Gastrocnemius medialis (tissue), 4 donors: ENCODE measurements at regions not wholly inside any gene's neighbourhood (a gene's known extent, or its start where the extent isn't known, plus 50 kb on each side); places are given as distances from the start of the nearest gene placed in this dataset.

Experiments
- POLR2A ChIP-seq, 2 donors: fragments of 450-650 bp; IDR thresholded peaks; one replicate each; pipeline ENCODE4 v1.6.1; 2017; ENCODE audit warnings: antibody characterized with exemption in 2 of 2, mild to moderate bottlenecking in 2 of 2, moderate library complexity in 2 of 2
- TF ChIP-seq, protein P1 (sequence below), 5 experiments: fragments of 450-650 bp in 3 of 5; fragments of 200-600 bp in 2 of 5; sonication (generic) in 2 of 5; IDR thresholded peaks in 4 of 5; conservative IDR thresholded peaks in 1 of 5; 1 replicate in 4 of 5; 2 replicates in 1 of 5; pipeline ENCODE4 v1.5.1; 2016 to 2019; ENCODE audit warnings: antibody characterized with exemption in 5 of 5, mild to moderate bottlenecking in 3 of 5, moderate library complexity in 3 of 5

DNA sequence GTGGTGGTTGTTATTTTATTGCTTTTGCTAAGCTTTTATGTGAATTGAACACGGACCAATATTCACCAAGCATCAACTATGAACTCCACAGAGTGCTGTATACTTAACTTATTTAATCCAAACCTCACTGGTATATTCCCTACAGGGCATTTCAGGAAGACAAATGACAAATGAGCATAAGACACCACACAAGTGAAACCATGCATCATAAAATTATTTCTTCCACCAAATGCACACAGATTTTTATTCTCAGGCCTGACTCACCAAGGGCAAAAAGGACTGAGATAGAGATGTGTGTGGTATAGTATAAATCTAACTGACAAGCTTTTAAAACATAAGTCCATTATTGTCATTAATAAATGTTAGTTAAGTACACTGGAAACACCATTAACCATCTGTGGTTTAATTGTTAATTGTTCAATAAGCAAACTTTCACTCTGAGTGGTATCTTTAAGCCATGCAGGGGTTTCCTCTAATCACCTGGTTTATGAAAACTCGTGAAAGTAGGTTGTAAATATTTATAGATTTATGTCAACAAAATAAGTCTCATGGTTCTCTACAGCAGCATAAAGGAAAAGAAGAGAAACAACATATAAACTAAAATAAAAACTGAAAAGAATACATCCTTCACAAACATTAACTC is 77.6 kb upstream of the CRIM1 start:
- TF ChIP-seq, protein P1, sequence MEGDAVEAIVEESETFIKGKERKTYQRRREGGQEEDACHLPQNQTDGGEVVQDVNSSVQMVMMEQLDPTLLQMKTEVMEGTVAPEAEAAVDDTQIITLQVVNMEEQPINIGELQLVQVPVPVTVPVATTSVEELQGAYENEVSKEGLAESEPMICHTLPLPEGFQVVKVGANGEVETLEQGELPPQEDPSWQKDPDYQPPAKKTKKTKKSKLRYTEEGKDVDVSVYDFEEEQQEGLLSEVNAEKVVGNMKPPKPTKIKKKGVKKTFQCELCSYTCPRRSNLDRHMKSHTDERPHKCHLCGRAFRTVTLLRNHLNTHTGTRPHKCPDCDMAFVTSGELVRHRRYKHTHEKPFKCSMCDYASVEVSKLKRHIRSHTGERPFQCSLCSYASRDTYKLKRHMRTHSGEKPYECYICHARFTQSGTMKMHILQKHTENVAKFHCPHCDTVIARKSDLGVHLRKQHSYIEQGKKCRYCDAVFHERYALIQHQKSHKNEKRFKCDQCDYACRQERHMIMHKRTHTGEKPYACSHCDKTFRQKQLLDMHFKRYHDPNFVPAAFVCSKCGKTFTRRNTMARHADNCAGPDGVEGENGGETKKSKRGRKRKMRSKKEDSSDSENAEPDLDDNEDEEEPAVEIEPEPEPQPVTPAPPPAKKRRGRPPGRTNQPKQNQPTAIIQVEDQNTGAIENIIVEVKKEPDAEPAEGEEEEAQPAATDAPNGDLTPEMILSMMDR (IDR thresholded peaks at IDR 0.05 in 4 of 5, conservative IDR thresholded peaks at IDR 0.05 in 1 of 5) = no peak
- no peak for TF ChIP-seq POLR2A (IDR thresholded peaks at IDR 0.05)
